Endothelial cell of hepatic sinusoid (primary cell): ENCODE measurements at regions not wholly inside any gene's neighbourhood (a gene's known extent, or its start where the extent isn't known, plus 50 kb on each side); places are given as distances from the start of the nearest gene placed in this dataset.
"Not testable (repeated sequence)": the region's sequence is repeated elsewhere in the genome, so short reads cannot be mapped to it uniquely, and the experiment has no call there.

ENCODE experiments used
- in situ Hi-C: cut with HindIII; loops from 2 replicates; pipeline ENCODE4 v1.10.0; 2017; ENCODE audit warnings: low sequenced_read_pairs

GRCh38 chr10:2223548-2224320, 486.4 kb upstream of the ADARB2 start:
- in situ Hi-C loops: no loop called here

- in situ Hi-C loops: no loop called here
Observed at GRCh38 chr10:2222631-2223030, 485.3 kb upstream of the ADARB2 start.

DNA sequence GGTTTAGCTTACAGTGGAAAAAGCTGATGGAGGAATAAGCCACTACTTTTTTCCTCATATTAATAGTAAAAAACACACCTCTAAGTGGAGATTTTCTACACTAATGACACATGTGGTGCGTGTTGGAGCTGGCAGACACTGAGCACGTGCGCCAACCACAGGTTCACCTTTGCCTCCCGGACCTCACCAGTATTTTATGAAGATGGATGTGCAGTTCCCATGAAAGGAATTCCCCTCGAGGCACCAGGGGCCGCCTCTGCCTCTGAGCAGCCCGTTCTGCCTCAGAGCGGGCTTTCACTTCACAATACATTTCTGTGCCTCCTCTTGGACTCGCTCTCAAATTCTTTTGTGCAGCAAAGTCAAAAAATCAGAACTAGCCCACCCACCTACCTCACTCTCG, 477.5 kb upstream of the ADARB2 start:
- in situ Hi-C loops: no loop called here

GRCh38 chr10:2214092-2214491, 476.8 kb upstream of the ADARB2 start:
- in situ Hi-C loops: no loop called here

- in situ Hi-C loops: no loop called here
Observed at GRCh38 chr10:2212244-2212834, 475.0 kb upstream of the ADARB2 start.

DNA sequence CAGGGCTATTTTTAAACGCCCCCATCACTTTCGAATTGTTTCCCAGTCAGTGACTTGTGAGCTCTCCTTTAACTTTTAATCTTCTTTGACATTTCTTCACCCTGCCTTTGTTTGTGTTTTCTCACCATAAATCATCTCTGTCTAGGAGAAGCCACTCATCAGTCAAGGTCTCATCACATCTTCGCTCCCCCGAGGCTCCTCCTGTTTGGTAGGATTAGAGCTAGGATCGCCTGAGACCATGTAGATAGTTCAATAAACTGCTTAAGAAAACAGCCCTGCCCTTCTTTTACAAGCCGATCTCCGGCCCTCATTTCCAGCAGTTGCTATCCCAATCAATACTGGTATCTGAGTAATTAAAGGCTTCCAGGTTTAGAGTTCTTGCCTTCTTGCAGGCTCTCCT, 472.8 kb upstream of the ADARB2 start:
- in situ Hi-C loops: no loop called here

GRCh38 chr10:2208106-2208505, 470.8 kb upstream of the ADARB2 start:
- in situ Hi-C loops: no loop called here

DNA sequence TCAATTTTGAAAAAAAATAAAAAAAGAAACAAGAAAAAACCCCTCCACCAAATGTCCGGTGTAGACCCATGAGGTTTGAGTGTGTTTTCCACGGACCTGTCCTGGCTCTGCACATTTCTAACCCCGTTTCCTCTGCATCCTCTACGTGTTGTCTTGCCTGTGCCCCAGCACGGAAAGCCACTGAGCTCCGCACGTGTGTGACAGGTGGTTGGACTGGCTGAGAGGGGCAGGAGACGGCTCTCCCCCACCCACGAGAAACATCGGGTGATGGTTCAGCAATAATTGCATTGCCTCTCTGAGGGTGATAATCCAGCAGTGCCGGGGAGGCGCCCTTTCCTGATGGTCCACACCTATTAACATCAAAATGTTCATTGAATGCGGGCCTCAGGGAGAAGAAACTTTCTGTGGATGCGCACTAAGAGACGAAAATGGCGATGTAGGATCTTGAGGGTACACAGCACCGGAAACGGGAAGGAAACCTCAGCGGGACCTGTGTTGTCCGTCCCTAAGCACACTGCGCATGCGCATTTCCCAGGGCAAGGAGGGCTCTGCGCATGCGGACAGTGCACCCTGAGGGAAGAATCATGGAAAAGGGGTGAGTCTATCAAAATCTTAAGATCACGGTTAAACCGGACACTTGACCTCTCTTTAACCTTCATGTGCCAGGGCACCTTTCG, 470.1 kb upstream of the ADARB2 start:
- in situ Hi-C loops: no loop called here

- in situ Hi-C loops: no loop called here
Observed at GRCh38 chr10:2205406-2205805, 468.1 kb upstream of the ADARB2 start.

GRCh38 chr10:2202401-2202800, 465.1 kb upstream of the ADARB2 start:
- in situ Hi-C loops: no loop called here

DNA sequence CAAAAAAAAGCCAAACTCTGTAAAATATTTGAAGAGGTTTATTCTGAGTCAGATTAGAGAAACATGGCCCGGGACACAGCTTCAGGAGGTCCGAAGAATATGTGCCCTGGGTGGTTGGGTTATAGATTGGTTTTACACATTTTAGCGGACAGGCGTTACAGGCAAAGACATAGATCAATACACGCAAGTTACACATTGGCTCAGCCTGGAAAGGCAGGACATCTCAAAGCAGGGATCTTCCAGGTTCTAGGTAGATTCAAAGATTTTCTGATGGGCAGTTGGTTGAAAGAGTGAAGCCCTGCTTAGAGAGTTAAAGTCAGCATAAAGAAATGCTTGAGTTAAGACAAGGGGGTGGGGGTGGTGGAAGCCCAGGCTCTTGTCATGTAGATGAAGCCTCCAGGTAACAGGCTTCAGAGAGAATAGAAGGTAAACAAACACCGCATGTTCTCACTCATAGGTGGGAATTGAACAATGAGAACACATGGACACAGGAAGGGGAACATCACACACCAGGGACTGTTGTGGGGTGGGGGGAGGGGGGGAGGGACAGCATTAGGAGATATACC, 464.3 kb upstream of the ADARB2 start:
- in situ Hi-C loops: no loop called here

- in situ Hi-C loops: no loop called here
Observed at GRCh38 chr10:2197663-2198062, 460.3 kb upstream of the ADARB2 start.

DNA sequence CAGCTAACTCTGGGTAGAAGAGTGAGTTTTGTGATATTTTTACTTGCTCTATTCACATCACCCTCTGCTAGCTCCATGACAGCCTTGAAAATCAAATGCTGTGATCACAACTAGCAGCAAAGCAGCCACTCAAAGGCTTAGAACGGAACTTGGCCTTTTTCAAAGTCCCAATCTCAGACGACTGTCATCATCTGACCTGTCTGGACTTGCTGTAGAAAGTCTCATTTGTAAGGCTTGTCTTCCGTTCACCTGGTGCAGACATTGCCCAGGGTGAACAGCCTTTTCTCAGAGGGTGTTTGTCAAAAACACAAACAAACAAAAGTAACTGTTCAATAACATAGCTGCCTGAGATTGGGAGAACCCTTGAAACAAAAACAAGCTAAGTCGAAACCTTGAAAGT, 458.9 kb upstream of the ADARB2 start:
- in situ Hi-C loops: no loop called here

DNA sequence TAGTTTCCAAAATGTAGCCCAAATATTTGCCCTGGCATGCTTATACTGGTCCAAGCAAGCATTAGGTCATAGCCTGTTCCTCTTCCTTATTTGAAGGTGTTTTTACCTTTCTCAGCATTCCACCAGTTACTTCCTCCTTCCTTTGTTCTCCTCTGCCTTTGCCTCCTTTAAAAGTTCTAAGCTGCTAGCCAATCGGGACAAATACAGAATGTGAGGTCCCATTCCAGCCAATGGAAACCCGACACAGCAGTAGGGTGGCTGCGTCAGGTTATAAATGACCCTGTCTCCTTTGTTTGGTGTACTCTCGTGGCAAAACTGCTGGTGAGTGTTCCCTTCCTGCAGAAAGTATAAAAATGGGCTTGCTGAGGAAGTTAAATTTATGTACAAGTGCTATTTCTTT, 452.0 kb upstream of the ADARB2 start:
- in situ Hi-C loops: not testable (repeated sequence)

DNA sequence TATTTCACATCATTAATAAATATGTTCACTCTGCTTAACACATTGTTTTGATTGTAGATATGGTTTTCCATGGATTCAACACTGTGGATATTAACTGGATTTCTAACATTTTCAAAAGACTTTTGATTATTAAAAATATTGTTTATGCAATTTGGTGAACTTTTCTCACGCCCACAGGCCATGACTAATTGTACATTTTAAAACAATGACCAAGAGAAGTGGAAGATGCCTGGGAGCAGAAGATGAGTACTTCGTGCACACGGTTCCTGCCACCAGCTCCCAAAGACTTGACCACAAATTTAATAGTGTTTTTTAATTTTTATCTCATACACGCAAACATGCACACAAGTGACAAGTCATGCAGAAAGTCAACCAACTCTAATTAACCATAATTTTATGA, 451.0 kb upstream of the ADARB2 start:
- in situ Hi-C loops: no loop called here

DNA sequence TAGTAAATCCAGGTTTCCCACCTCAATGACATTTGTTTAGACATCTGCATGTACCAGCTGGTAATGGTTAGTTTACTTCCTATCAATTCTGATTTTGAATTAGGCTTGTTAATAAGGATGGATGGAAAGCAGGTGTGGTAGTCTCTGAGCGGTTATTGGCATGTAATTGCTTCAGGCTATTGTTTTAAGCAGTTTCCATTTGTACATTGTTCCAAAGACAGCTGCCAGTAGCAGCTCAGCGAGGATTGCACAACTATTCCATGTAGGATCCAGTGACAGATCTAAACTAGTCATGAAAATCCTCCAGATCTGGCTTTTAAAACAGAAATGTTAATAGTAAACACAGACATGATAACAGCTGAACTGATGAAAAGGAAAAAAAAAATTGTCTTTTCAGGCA, 436.0 kb upstream of the ADARB2 start:
- in situ Hi-C loops: no loop called here

DNA sequence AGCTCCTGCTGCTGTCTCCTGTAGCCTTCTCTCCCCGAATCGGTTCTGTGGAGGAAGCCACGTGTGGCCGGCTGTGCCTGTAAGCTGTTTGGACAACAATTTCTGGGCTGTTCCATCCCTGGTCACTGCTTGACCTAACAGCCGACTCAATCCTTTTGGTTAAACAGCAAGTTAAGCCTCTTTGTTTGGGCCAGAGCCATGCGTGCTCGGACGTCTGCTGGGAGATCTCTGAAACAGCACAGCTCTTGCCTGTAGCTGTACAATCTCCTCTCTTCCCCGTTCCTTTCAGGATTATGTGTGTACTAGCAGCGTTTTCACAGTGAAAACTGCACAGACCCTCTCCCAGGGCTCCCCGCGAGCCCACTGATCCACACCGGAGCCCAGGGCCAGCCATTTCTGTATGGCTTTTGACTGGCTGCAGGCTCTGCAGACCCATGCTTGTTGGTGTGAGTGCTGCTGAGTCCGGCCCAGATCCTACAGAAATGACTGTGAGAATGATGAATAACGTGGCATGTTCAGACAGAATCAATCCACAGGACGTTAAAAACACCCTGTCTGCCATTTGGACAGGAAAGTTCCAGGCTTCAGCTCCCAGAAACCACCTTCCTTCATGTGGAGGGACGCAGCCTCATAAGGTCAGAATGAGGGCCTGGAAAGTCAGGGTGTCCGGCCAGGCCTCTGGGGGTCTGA, 428.6 kb upstream of the ADARB2 start:
- in situ Hi-C loops: no loop called here

DNA sequence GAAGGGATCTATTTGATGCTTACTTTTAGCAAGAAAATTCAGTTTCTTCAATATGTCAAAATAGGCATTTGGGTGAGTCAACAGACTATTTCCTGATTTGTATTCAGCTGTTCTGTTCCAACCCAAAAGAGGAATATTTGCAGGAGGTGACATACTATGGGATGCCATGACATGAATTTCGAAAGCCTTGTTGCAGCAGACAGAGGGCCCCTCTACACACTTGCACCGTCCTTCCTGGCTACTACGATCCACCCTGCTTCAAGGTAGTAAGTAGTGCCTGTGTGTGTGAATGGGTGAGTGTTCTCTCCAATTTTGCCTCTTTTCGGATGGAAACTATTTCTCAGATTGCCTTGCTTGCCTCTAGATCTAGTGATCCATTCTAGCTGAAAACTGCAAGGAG, 413.0 kb upstream of the ADARB2 start:
- in situ Hi-C loops: loop anchor here (10.0 kb wide), 2 partner anchors 125 to 835 kb away; no protein-coding TSS in a partner anchor

- in situ Hi-C loops: no loop called here
Observed at GRCh38 chr10:2145926-2146478, 408.7 kb upstream of the ADARB2 start.

DNA sequence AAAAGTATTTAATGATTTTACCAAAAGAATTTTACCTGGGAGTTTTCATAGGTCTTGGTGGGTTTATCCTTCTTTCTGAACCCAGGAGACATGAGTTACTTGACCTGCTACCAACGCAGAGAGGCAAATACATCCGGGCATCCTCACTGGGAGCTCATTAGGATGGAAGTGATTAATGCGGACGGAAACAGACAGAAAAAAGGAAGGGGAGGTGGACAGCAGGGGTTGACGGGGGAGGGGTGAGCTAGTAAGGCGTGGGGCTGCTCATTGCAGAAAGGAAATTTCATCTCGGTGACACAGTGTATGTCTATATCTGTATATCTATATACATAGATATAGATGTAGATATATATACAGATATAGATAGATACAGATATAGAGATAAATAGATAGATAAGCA, 408.2 kb upstream of the ADARB2 start:
- in situ Hi-C loops: no loop called here

DNA sequence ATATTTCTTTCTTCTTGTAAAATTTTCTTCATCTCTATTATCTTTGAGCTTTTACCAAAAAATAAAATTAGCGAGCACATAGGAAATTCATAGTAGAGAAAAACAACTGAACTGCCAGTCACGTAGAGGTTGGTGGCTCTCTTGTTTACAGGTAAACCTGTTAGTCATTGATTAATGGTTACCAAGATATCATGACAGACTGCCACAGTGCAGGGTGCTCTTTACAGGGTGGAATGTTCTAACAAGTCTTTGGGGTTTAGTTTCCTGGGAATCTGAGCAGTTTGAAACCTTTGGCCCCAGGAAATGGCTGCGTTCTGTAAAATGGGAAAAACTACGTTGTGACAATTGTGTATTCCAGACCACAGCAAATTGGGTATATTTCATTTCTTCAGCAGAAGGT, 407.3 kb upstream of the ADARB2 start:
- in situ Hi-C loops: no loop called here
